ENCODE measurements at regions not wholly inside any gene's neighbourhood (a gene's known extent, or its start where the extent isn't known, plus 50 kb on each side); places are given as distances from the start of the nearest gene placed in this dataset.

GRCh38 chr1:101152633-101153032, 84.2 kb upstream of the S1PR1 start:
- no peak overlapping the region for H3K27ac ChIP-seq (ENCODE audit: low read depth, low read length)
- H3K4me3 ChIP-seq (ENCODE audit: low read length), result no peak overlapping the region
- no peaks in the 10 kb centered on the region for H3K27me3 Mint-ChIP-seq (ENCODE audit: insufficient read depth)
- 92 to 100% methylated on average over 1 to 4 of the region's 4 CpGs for WGBS, 2 experiments (ENCODE audit: insufficient coverage in 1 of 2, insufficient read length in 1 of 2)
- no peaks in the 10 kb centered on the region for H3K27me3 ChIP-seq (ENCODE audit: control insufficient read depth, insufficient read depth, low read length, poor library complexity, severe bottlenecking)
- no peak overlapping the region for H3K9ac ChIP-seq (ENCODE audit: extremely low read depth, low read length, poor library complexity, severe bottlenecking)
- no peaks in the 10 kb centered on the region for H3K4me1 ChIP-seq (ENCODE audit: control insufficient read depth, insufficient read depth, low read length)
- TF ChIP-seq, protein P1, sequence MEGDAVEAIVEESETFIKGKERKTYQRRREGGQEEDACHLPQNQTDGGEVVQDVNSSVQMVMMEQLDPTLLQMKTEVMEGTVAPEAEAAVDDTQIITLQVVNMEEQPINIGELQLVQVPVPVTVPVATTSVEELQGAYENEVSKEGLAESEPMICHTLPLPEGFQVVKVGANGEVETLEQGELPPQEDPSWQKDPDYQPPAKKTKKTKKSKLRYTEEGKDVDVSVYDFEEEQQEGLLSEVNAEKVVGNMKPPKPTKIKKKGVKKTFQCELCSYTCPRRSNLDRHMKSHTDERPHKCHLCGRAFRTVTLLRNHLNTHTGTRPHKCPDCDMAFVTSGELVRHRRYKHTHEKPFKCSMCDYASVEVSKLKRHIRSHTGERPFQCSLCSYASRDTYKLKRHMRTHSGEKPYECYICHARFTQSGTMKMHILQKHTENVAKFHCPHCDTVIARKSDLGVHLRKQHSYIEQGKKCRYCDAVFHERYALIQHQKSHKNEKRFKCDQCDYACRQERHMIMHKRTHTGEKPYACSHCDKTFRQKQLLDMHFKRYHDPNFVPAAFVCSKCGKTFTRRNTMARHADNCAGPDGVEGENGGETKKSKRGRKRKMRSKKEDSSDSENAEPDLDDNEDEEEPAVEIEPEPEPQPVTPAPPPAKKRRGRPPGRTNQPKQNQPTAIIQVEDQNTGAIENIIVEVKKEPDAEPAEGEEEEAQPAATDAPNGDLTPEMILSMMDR (conservative IDR thresholded peaks at IDR 0.05), result no peak
- DNase-seq, result no peak
- no peaks in the 10 kb centered on the region for H3K9me3 Mint-ChIP-seq
- no peaks in the 10 kb centered on the region for H3K36me3 ChIP-seq (ENCODE audit: control insufficient read depth, insufficient read depth, low read length)
- no peaks in the 10 kb centered on the region for H3K4me1 Mint-ChIP-seq
- no peak overlapping the region for H3K27ac Mint-ChIP-seq
- H3K36me3 Mint-ChIP-seq (ENCODE audit: low read depth), result no peaks in the 10 kb centered on the region
- H3K9me3 ChIP-seq (ENCODE audit: control insufficient read depth, low read length), result no peaks in the 10 kb centered on the region
- no peak overlapping the region for H3K4me3 Mint-ChIP-seq

- Mint-ChIP-seq H3K4me1 (no peaks in the 10 kb centered on the region), H3K36me3 (ENCODE audit: low read depth) (no peaks in the 10 kb centered on the region)
Measured at GRCh38 chr1:101151286-101151685, 85.5 kb upstream of the S1PR1 start.

GRCh38 chr1:101150670-101151069, 86.1 kb upstream of the S1PR1 start:
- no peak overlapping the region for H3K9ac ChIP-seq (ENCODE audit: extremely low read depth, low read length, poor library complexity, severe bottlenecking)
- Mint-ChIP-seq H3K9me3 (no peaks in the 10 kb centered on the region), H3K4me3 (no peak overlapping the region), H3K36me3 (ENCODE audit: low read depth) (no peaks in the 10 kb centered on the region), H3K27me3 (ENCODE audit: insufficient read depth) (no peaks in the 10 kb centered on the region), H3K27ac (no peak overlapping the region), H3K4me1 (no peaks in the 10 kb centered on the region)
- H3K27me3 ChIP-seq (ENCODE audit: control insufficient read depth, insufficient read depth, low read length, poor library complexity, severe bottlenecking), result no peaks in the 10 kb centered on the region
- no peak for DNase-seq
- TF ChIP-seq, protein P1 (conservative IDR thresholded peaks at IDR 0.05), result no peak
- no peak overlapping the region for H3K27ac ChIP-seq (ENCODE audit: low read depth, low read length)
- 86 to 100% methylated on average over 1 to 3 of the region's 5 CpGs for WGBS, 2 experiments (ENCODE audit: insufficient coverage in 1 of 2, insufficient read length in 1 of 2)
- no peaks in the 10 kb centered on the region for H3K36me3 ChIP-seq (ENCODE audit: control insufficient read depth, insufficient read depth, low read length)
- no peak overlapping the region for H3K4me3 ChIP-seq (ENCODE audit: low read length)
- H3K9me3 ChIP-seq (ENCODE audit: control insufficient read depth, low read length), result no peaks in the 10 kb centered on the region
- H3K4me1 ChIP-seq (ENCODE audit: control insufficient read depth, insufficient read depth, low read length), result no peaks in the 10 kb centered on the region

More at GRCh38 chr1:101151286-101151685, 85.5 kb upstream of the S1PR1 start:
- Histone ChIP-seq H3K4me3 (ENCODE audit: low read length) (no peak overlapping the region), H3K9me3 (ENCODE audit: control insufficient read depth, low read length) (no peaks in the 10 kb centered on the region), H3K27me3 (ENCODE audit: control insufficient read depth, insufficient read depth, low read length, poor library complexity, severe bottlenecking) (no peaks in the 10 kb centered on the region), H3K4me1 (ENCODE audit: control insufficient read depth, insufficient read depth, low read length) (no peaks in the 10 kb centered on the region), H3K36me3 (ENCODE audit: control insufficient read depth, insufficient read depth, low read length) (no peaks in the 10 kb centered on the region), H3K27ac (ENCODE audit: low read depth, low read length) (no peak overlapping the region), H3K9ac (ENCODE audit: extremely low read depth, low read length, poor library complexity, severe bottlenecking) (no peak overlapping the region)
- Mint-ChIP-seq H3K27me3 (ENCODE audit: insufficient read depth) (no peaks in the 10 kb centered on the region), H3K4me3 (no peak overlapping the region), H3K27ac (no peak overlapping the region), H3K9me3 (no peaks in the 10 kb centered on the region)
- 85% methylated on average over 2 of the region's 2 CpGs; no CpG with 5 or more reads in 1 of the 2 experiments for WGBS, 2 experiments (ENCODE audit: insufficient coverage in 1 of 2, insufficient read length in 1 of 2)
- DNase-seq, result no peak
- TF ChIP-seq, protein P1 (conservative IDR thresholded peaks at IDR 0.05), result no peak
